Endothelial cell (in vitro differentiated cells): ENCODE measurements at regions not wholly inside any gene's neighbourhood (a gene's known extent, or its start where the extent isn't known, plus 50 kb on each side); places are given as distances from the start of the nearest gene placed in this dataset.
A peak's percentile ranks its signal among the peaks of the same experiment; 100 is the strongest.
"Not testable (repeated sequence)": the region's sequence is repeated elsewhere in the genome, so short reads cannot be mapped to it uniquely, and the experiment has no call there.

Experiments used
- DNase-seq: peaks from one replicate; pipeline ENCODE4 v3.0.0; 2021; ENCODE audit warnings: low spot score
- H3K27ac Mint-ChIP-seq: one replicate; pipeline ENCODE4 v1.8.0; 2021; ENCODE audit warnings: mixed read lengths, inconsistent platforms; ENCODE audit not compliant: unreplicated experiment
- H3K27me3 Mint-ChIP-seq: one replicate; pipeline ENCODE4 v1.8.0; 2021; ENCODE audit warnings: mild to moderate bottlenecking, moderate library complexity, mixed read lengths, inconsistent platforms; ENCODE audit not compliant: unreplicated experiment
- H3K36me3 Mint-ChIP-seq: one replicate; pipeline ENCODE4 v1.8.0; 2021; ENCODE audit warnings: mild to moderate bottlenecking, low read depth, mixed read lengths, inconsistent platforms; ENCODE audit not compliant: unreplicated experiment
- H3K4me1 Mint-ChIP-seq: one replicate; pipeline ENCODE4 v1.8.0; 2021; ENCODE audit warnings: mild to moderate bottlenecking, mixed read lengths, inconsistent platforms; ENCODE audit not compliant: unreplicated experiment
- H3K4me3 Mint-ChIP-seq: one replicate; pipeline ENCODE4 v1.8.0; 2021; ENCODE audit warnings: mild to moderate bottlenecking, mixed read lengths, inconsistent platforms; ENCODE audit not compliant: unreplicated experiment
- H3K9me3 Mint-ChIP-seq: one replicate; pipeline ENCODE4 v1.8.0; 2021; ENCODE audit warnings: mixed read lengths, inconsistent platforms; ENCODE audit not compliant: unreplicated experiment
- TF ChIP-seq, protein P1 (sequence below): fragments of 200-600 bp; sonication (generic); IDR thresholded peaks from one replicate; pipeline ENCODE4 v1.5.0; 2021; ENCODE audit warnings: antibody characterized with exemption; ENCODE audit not compliant: unreplicated experiment

DNA sequence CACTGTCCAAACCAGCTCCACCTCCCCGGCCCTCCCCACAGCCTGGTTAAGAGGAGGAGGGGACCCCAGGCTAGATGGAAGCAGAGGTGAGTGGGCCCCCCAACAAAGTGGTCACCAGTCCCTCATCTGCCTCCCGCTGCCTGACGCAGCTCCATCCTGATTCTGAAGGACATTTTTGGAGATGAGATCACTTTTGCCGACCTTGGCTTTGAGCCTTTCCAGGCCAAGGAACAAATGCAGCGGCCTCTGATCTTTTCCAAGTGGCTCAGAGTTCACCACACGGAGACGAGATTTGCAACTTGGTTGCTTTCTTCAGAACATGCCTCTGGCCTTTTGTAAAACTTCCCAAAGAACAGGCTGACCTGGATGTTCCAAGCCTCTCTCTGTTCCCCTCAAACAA lies 223.1 kb downstream of the NPHP4 start:
- TF ChIP-seq, protein P1, sequence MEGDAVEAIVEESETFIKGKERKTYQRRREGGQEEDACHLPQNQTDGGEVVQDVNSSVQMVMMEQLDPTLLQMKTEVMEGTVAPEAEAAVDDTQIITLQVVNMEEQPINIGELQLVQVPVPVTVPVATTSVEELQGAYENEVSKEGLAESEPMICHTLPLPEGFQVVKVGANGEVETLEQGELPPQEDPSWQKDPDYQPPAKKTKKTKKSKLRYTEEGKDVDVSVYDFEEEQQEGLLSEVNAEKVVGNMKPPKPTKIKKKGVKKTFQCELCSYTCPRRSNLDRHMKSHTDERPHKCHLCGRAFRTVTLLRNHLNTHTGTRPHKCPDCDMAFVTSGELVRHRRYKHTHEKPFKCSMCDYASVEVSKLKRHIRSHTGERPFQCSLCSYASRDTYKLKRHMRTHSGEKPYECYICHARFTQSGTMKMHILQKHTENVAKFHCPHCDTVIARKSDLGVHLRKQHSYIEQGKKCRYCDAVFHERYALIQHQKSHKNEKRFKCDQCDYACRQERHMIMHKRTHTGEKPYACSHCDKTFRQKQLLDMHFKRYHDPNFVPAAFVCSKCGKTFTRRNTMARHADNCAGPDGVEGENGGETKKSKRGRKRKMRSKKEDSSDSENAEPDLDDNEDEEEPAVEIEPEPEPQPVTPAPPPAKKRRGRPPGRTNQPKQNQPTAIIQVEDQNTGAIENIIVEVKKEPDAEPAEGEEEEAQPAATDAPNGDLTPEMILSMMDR: no peak
- Mint-ChIP-seq H3K27ac (no peak overlapping the region), H3K4me1 (peaks cover 18% of the 10 kb centered on the region), H3K36me3 (no peaks in the 10 kb centered on the region), H3K9me3 (no peaks in the 10 kb centered on the region), H3K4me3 (no peak overlapping the region), H3K27me3 (peaks cover 3% of the 10 kb centered on the region)
- no peak for DNase-seq

DNA sequence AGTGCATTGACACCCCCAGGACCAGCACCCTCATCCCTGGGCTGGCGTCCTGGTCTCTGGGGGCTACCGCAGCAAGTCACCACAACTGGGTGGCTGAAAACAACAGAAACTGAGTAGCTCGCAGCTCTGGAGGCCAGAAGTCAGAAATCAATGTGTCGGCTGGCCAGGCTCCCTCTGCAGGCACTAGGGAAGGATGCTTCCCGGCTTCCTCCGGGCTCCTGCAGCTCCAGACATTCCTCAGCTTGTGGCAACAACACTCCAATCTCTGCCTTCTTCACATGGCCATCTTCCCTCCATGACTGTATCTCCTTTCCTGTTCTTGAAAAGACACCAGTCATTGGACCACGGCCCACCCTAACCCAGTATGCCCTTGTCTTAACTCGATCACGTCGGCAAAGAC lies 224.2 kb downstream of the NPHP4 start:
- peak; percentile 41 for DNase-seq
- no peak overlapping the region for H3K4me3 Mint-ChIP-seq
- H3K27me3 Mint-ChIP-seq: peaks cover 3% of the 10 kb centered on the region
- no peak overlapping the region for H3K27ac Mint-ChIP-seq
- no peaks in the 10 kb centered on the region for H3K9me3 Mint-ChIP-seq
- TF ChIP-seq, protein P1: no peak
- H3K4me1 Mint-ChIP-seq: peaks cover 26% of the 10 kb centered on the region
- no peaks in the 10 kb centered on the region for H3K36me3 Mint-ChIP-seq

DNA sequence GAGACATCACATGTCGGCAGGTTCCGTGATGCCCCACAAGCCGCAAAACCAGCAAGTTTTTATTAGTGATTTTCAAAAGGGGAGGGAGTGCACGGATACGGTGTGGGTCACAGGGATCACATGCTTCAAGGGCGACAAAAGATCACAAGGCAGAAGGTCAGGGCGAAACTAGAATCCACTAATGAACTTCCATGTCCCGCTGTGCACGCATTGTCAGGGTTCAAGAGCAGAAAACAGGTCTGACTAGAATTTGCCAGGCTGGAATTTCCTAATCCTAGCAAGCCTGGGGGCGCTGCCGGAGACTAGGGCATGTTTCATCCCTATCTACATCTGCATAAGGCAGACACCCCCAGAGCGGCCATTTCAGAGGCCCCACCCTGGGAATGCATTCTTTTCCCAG lies 225.2 kb downstream of the NPHP4 start:
- not testable (repeated sequence) for H3K4me3 Mint-ChIP-seq, H3K27me3 Mint-ChIP-seq, H3K36me3 Mint-ChIP-seq, H3K27ac Mint-ChIP-seq, H3K9me3 Mint-ChIP-seq, DNase-seq
- peaks cover 26% of the 10 kb centered on the region for H3K4me1 Mint-ChIP-seq

- no peak for DNase-seq
- no peak overlapping the region for H3K4me3 Mint-ChIP-seq
Observed at GRCh38 chr1:5765997-5766913, 226.0 kb downstream of the NPHP4 start.

DNA sequence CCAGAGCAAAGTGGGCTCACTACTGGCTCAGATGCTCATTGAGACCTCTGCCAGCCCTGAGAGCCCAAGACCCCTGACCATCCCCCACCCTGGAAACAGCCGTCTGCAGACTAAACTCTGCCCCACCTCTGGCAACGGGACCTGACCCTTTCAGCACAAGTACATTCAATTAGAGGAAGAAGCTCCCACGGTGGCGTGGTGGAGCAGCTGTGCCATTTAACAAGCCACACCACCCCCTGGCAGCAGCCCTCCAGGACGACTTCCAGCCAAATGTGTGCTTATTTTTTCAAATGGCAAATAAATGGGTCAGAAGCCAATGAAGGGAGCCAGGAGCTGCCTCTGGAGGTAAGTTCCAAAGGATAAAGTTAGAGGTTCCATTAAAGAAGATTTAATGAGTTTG lies 226.7 kb downstream of the NPHP4 start:
- Mint-ChIP-seq H3K4me1 (peaks cover 22% of the 10 kb centered on the region), H3K36me3 (no peaks in the 10 kb centered on the region), H3K4me3 (no peak overlapping the region), H3K27ac (no peak overlapping the region), H3K9me3 (no peaks in the 10 kb centered on the region), H3K27me3 (peaks cover 3% of the 10 kb centered on the region)
- no peak for DNase-seq
- TF ChIP-seq, protein P1: no peak

More at GRCh38 chr1:5765997-5766913, 226.0 kb downstream of the NPHP4 start:
- TF ChIP-seq, protein P1: no peak
- H3K4me1 Mint-ChIP-seq: peaks cover 25% of the 10 kb centered on the region
- H3K36me3 Mint-ChIP-seq: no peaks in the 10 kb centered on the region
- peaks cover 3% of the 10 kb centered on the region for H3K27me3 Mint-ChIP-seq
- H3K9me3 Mint-ChIP-seq: no peaks in the 10 kb centered on the region
- no peak overlapping the region for H3K27ac Mint-ChIP-seq
